ENCODE measurements at regions not wholly inside any gene's neighbourhood (a gene's known extent, or its start where the extent isn't known, plus 50 kb on each side); places are given as distances from the start of the nearest gene placed in this dataset.

DNA sequence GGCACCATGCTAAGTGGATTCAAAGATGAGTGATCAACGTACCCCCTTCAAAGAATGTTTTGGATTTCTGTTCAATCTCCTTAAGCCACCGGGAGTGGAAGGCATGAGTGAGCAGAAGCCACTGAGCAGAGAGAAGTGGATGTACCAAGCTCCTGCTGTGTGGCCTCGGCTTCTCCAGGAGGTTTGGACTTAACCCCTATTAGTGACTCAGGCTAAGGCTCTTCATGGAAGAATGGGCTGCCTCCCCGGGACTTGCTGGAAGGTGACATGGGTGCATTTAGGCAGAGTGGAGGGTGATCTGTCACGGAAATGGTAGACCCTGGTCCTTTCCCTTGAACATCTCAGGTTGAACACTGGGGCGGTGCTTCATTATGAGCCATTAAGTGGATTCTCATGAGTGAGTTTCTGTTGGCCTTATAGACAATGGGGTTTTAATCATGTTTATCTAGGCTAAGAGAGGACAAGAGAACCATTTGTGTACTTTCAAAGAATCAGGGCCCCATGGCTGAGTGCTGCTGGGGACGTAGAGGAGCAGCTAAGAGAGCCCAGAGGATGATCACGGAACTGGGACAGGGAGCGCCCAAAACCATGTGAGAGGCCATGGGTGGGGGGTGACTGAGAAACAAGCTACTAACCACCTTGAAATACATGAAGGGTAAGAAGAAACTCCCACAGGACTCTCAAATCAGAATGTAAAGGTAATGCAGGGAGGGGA, 62.2 kb downstream of the HES1 start:
- intact Hi-C loops (cut with micrococcal nuclease; ENCODE audit: unreplicated experiment), result no loop called here
- Histone ChIP-seq H3K4me3 (ENCODE audit: low read depth, low read length, poor library complexity, severe bottlenecking) (no peak overlapping the region), H3K36me3 (ENCODE audit: insufficient read depth, low read length, poor library complexity, severe bottlenecking) (no peaks in the 10 kb centered on the region), H3K9me3 (ENCODE audit: low read depth, low read length, poor library complexity, severe bottlenecking) (no peaks in the 10 kb centered on the region), H3K27ac (ENCODE audit: low read depth, low read length, poor library complexity, severe bottlenecking) (no peak overlapping the region), H3K27me3 (replicated peaks; ENCODE audit: insufficient read depth, low read depth, low read length, poor library complexity) (no peaks in the 10 kb centered on the region), H3K4me1 (ENCODE audit: insufficient read depth, low read length, poor library complexity, severe bottlenecking) (no peaks in the 10 kb centered on the region)
- no TSS peak for BruUV-seq (replicated peaks)
- no peak for TF ChIP-seq CTCF (conservative IDR thresholded peaks at IDR 0.05; ENCODE audit: low read depth, low read length)
- no peak for TF ChIP-seq EZH2 (IDR thresholded peaks at IDR 0.05; ENCODE audit: borderline replicate concordance, low read depth, low read length, poor library complexity, severe bottlenecking)
- DNase-seq (ENCODE audit: low spot score), result no peak
- ChIA-PET POLR2A (ENCODE audit: low non-redundant PET) (no interaction called here), CTCF (no interaction called here)

GRCh38 chr3:194198938-194199337, 63.0 kb downstream of the HES1 start:
- CTCF ChIA-PET, result no interaction called here
- no peak for DNase-seq (ENCODE audit: low spot score)
- intact Hi-C loops (cut with micrococcal nuclease; ENCODE audit: unreplicated experiment), result no loop called here
- H3K27ac ChIP-seq (ENCODE audit: low read depth, low read length, poor library complexity, severe bottlenecking), result no peak overlapping the region
- POLR2A ChIA-PET (ENCODE audit: low non-redundant PET), result no interaction called here
- no peaks in the 10 kb centered on the region for H3K27me3 ChIP-seq (replicated peaks; ENCODE audit: insufficient read depth, low read depth, low read length, poor library complexity)
- no peaks in the 10 kb centered on the region for H3K36me3 ChIP-seq (ENCODE audit: insufficient read depth, low read length, poor library complexity, severe bottlenecking)
- no peaks in the 10 kb centered on the region for H3K9me3 ChIP-seq (ENCODE audit: low read depth, low read length, poor library complexity, severe bottlenecking)
- H3K4me1 ChIP-seq (ENCODE audit: insufficient read depth, low read length, poor library complexity, severe bottlenecking), result peaks cover 6% of the 10 kb centered on the region
- TF ChIP-seq CTCF (conservative IDR thresholded peaks at IDR 0.05; ENCODE audit: low read depth, low read length), result no peak
- TF ChIP-seq EZH2 (IDR thresholded peaks at IDR 0.05; ENCODE audit: borderline replicate concordance, low read depth, low read length, poor library complexity, severe bottlenecking), result no peak
- no TSS peak for BruUV-seq (replicated peaks)
- no peak overlapping the region for H3K4me3 ChIP-seq (ENCODE audit: low read depth, low read length, poor library complexity, severe bottlenecking)

GRCh38 chr3:194200422-194201081, 64.6 kb downstream of the HES1 start:
- BruUV-seq (replicated peaks), result no TSS peak
- Histone ChIP-seq H3K27me3 (replicated peaks; ENCODE audit: insufficient read depth, low read depth, low read length, poor library complexity) (no peaks in the 10 kb centered on the region), H3K4me3 (ENCODE audit: low read depth, low read length, poor library complexity, severe bottlenecking) (no peak overlapping the region), H3K27ac (ENCODE audit: low read depth, low read length, poor library complexity, severe bottlenecking) (no peak overlapping the region), H3K9me3 (ENCODE audit: low read depth, low read length, poor library complexity, severe bottlenecking) (no peaks in the 10 kb centered on the region), H3K36me3 (ENCODE audit: insufficient read depth, low read length, poor library complexity, severe bottlenecking) (no peaks in the 10 kb centered on the region), H3K4me1 (ENCODE audit: insufficient read depth, low read length, poor library complexity, severe bottlenecking) (peaks cover 19% of the 10 kb centered on the region)
- CTCF ChIA-PET, result no interaction called here
- TF ChIP-seq EZH2 (IDR thresholded peaks at IDR 0.05; ENCODE audit: borderline replicate concordance, low read depth, low read length, poor library complexity, severe bottlenecking), result no peak
- no peak for TF ChIP-seq CTCF (conservative IDR thresholded peaks at IDR 0.05; ENCODE audit: low read depth, low read length)
- intact Hi-C loops (cut with micrococcal nuclease; ENCODE audit: unreplicated experiment), result no loop called here
- DNase-seq (ENCODE audit: low spot score), result no peak
- POLR2A ChIA-PET (ENCODE audit: low non-redundant PET), result no interaction called here

All from A673 (cell line).